Fibroblast of lung (primary cell): ENCODE measurements at regions not wholly inside any gene's neighbourhood (a gene's known extent, or its start where the extent isn't known, plus 50 kb on each side); places are given as distances from the start of the nearest gene placed in this dataset.

Experiments used
- DNase-seq, 2 donors: peaks; one replicate each; pipeline versions ENCODE4 v3.0.0 to v3.0.0-alpha.2; 2010; ENCODE audit warnings: low read depth in 2 of 2
- H2AFZ ChIP-seq: 2 replicates; pipeline ENCODE4 v1.5.1; 2012; ENCODE audit warnings: low read length, control low read depth, inconsistent platforms
- H3K27ac ChIP-seq: 2 replicates; pipeline ENCODE4 v1.5.1; 2011; ENCODE audit warnings: low read length, control low read depth; ENCODE audit not compliant: insufficient read depth
- H3K27me3 ChIP-seq: 2 replicates; pipeline ENCODE4 v1.5.1; 2011; ENCODE audit warnings: mild to moderate bottlenecking, low read length; ENCODE audit not compliant: control insufficient read depth, insufficient read depth
- H3K36me3 ChIP-seq: 2 replicates; pipeline ENCODE4 v1.5.1; 2011; ENCODE audit warnings: low read length; ENCODE audit not compliant: control insufficient read depth, insufficient read depth
- H3K4me1 ChIP-seq: 2 replicates; pipeline ENCODE4 v1.5.1; 2011; ENCODE audit warnings: low read length; ENCODE audit not compliant: control insufficient read depth, insufficient read depth; ENCODE audit errors: extremely low read depth
- H3K4me2 ChIP-seq: 2 replicates; pipeline ENCODE4 v1.5.1; 2011; ENCODE audit warnings: low read length, control low read depth; ENCODE audit not compliant: insufficient read depth; ENCODE audit errors: extremely low read depth
- H3K4me3 ChIP-seq, 4 experiments: fragments of 200-600 bp in 1 of 4; sonication (generic) in 1 of 4; replicated peaks in 1 of 4; 2 replicates each; pipeline ENCODE4 v1.5.1; 2011 to 2016; ENCODE audit warnings: low read length in 4 of 4, low read depth in 3 of 4, mild to moderate bottlenecking in 3 of 4, control low read depth in 2 of 4, inconsistent platforms in 1 of 4, mixed read lengths in 1 of 4; ENCODE audit not compliant: insufficient read depth in 1 of 4; ENCODE audit errors: control extremely low read depth in 1 of 4
- H3K79me2 ChIP-seq: 2 replicates; pipeline ENCODE4 v1.5.1; 2012; ENCODE audit warnings: mild to moderate bottlenecking, low read length, inconsistent platforms; ENCODE audit not compliant: control insufficient read depth, insufficient read depth
- H3K9ac ChIP-seq: 2 replicates; pipeline ENCODE4 v1.5.1; 2011; ENCODE audit warnings: mild to moderate bottlenecking, low read length, control low read depth; ENCODE audit not compliant: insufficient read depth
- H3K9me3 ChIP-seq: 2 replicates; pipeline ENCODE4 v1.5.1; 2012; ENCODE audit warnings: low read depth, low read length; ENCODE audit not compliant: control insufficient read depth, insufficient read depth
- H4K20me1 ChIP-seq: 2 replicates; pipeline ENCODE4 v1.5.1; 2011; ENCODE audit warnings: low read length; ENCODE audit not compliant: control insufficient read depth, insufficient read depth; ENCODE audit errors: extremely low read depth
- CTCF ChIP-seq, 2 donors: IDR thresholded peaks in 1 of 2; conservative IDR thresholded peaks in 1 of 2; 1 replicate in 1 of 2; 2 replicates in 1 of 2; pipeline ENCODE4 v1.5.1; 2011 to 2012; ENCODE audit warnings: low read length in 2 of 2, control low read depth in 1 of 2, inconsistent platforms in 1 of 2, low read depth in 1 of 2, mild to moderate bottlenecking in 1 of 2
- EZH2 ChIP-seq: IDR thresholded peaks from 2 replicates; pipeline ENCODE4 v1.5.1; 2012; ENCODE audit warnings: low read length, control low read depth, mild to moderate bottlenecking; ENCODE audit errors: missing control alignments

- H3K9ac ChIP-seq, result no peak overlapping the region
- H3K36me3 ChIP-seq, result no peaks in the 10 kb centered on the region
- no peaks in the 10 kb centered on the region for H3K4me1 ChIP-seq
- H3K27me3 ChIP-seq, result no peaks in the 10 kb centered on the region
- H3K9me3 ChIP-seq, result no peaks in the 10 kb centered on the region
- H3K27ac ChIP-seq, result no peak overlapping the region
- no peaks in the 10 kb centered on the region for H3K79me2 ChIP-seq
- no peaks in the 10 kb centered on the region for H4K20me1 ChIP-seq
- no peak overlapping the region for H3K4me3 ChIP-seq
- H2AFZ ChIP-seq, result no peak overlapping the region
- DNase-seq, result no peak
- no peak for TF ChIP-seq EZH2
- no peak for TF ChIP-seq CTCF (conservative IDR thresholded peaks at IDR 0.05 in 1 of 2, IDR thresholded peaks at IDR 0.05 in 1 of 2; ENCODE audit: low read depth in 1 of 2, low read length in 2 of 2)
- no peak overlapping the region for H3K4me2 ChIP-seq
Measured at GRCh38 chr18:3330622-3331021, 68.7 kb downstream of the MYL12B start.

GRCh38 chr18:3332376-3332775 is 70.4 kb downstream of the MYL12B start:
- Histone ChIP-seq H3K4me1 (no peaks in the 10 kb centered on the region), H4K20me1 (no peaks in the 10 kb centered on the region), H3K79me2 (no peaks in the 10 kb centered on the region), H3K27ac (no peak overlapping the region), H2AFZ (no peak overlapping the region), H3K9me3 (no peaks in the 10 kb centered on the region), H3K4me2 (no peak overlapping the region), H3K27me3 (no peaks in the 10 kb centered on the region), H3K4me3 (no peak overlapping the region), H3K9ac (no peak overlapping the region), H3K36me3 (no peaks in the 10 kb centered on the region)
- DNase-seq, result peak; percentile 63 to 66
- TF ChIP-seq CTCF (conservative IDR thresholded peaks at IDR 0.05 in 1 of 2, IDR thresholded peaks at IDR 0.05 in 1 of 2; ENCODE audit: low read depth in 1 of 2, low read length in 2 of 2), result no peak
- no peak for TF ChIP-seq EZH2

DNA sequence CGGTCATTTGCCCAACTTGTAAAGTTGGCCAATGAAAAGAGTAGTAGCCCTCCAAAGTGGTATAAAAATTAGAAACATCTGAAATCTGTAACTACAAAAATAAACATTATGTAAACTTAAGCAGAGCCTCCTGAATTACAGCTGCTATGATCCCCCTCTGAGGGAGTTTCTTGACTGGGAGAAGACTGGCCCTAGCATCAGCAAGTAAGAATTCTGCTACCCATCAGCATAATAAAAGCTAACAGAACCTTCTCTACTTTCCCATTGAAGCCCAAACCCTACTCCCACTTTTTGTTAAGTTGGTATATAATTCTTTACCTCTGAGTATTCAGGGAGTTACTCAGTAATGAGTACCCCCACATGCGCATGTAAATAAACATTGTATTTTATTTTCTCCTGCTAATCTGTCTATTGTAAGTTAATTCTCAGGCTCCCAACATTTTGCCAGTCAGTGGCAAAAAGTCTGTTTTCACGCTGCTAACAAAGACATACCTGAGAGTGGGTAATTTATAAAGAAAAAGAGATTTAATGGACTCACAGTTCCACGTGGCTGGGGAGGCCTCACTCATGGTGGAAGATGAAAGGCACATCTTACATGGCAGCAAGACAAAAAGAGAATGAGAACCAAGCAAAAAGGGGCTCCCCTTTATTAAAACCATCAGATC is 71.3 kb downstream of the MYL12B start:
- Histone ChIP-seq H3K4me1 (no peaks in the 10 kb centered on the region), H4K20me1 (no peaks in the 10 kb centered on the region), H3K27ac (no peak overlapping the region), H3K79me2 (no peaks in the 10 kb centered on the region), H3K36me3 (no peaks in the 10 kb centered on the region), H3K4me3 (no peak overlapping the region), H3K9me3 (no peaks in the 10 kb centered on the region), H3K4me2 (no peak overlapping the region), H3K27me3 (no peaks in the 10 kb centered on the region), H2AFZ (no peak overlapping the region), H3K9ac (no peak overlapping the region)
- peak in 1 of 2 donors; percentile 43 for DNase-seq
- no peak for TF ChIP-seq EZH2
- no peak for TF ChIP-seq CTCF (conservative IDR thresholded peaks at IDR 0.05 in 1 of 2, IDR thresholded peaks at IDR 0.05 in 1 of 2; ENCODE audit: low read depth in 1 of 2, low read length in 2 of 2)
